Epithelial cell of proximal tubule (primary cell): ENCODE measurements at regions not wholly inside any gene's neighbourhood (a gene's known extent, or its start where the extent isn't known, plus 50 kb on each side); places are given as distances from the start of the nearest gene placed in this dataset.

ENCODE experiments used
- DNase-seq: peaks from one replicate; pipeline ENCODE4 v3.0.0-alpha.2; 2011; ENCODE audit warnings: low read depth
- H3K4me3 ChIP-seq: 2 replicates; pipeline ENCODE4 v1.5.1; 2011; ENCODE audit warnings: low read depth, mild to moderate bottlenecking, low read length
- CTCF ChIP-seq: conservative IDR thresholded peaks from 2 replicates; pipeline ENCODE4 v1.5.1; 2012; ENCODE audit warnings: low read depth, mild to moderate bottlenecking, low read length

- H3K4me3 ChIP-seq: no peak overlapping the region
- TF ChIP-seq CTCF: no peak
- DNase-seq: no peak
Observed at GRCh38 chr20:22308934-22309333, 275.4 kb downstream of the FOXA2 start.

- no peak for TF ChIP-seq CTCF
- H3K4me3 ChIP-seq: no peak overlapping the region
- no peak for DNase-seq
Observed at GRCh38 chr20:22307409-22307808, 277.0 kb downstream of the FOXA2 start.

- no peak overlapping the region for H3K4me3 ChIP-seq
- no peak for DNase-seq
- no peak for TF ChIP-seq CTCF
Observed at GRCh38 chr20:22305381-22305780, 279.0 kb downstream of the FOXA2 start.

- H3K4me3 ChIP-seq: no peak overlapping the region
- TF ChIP-seq CTCF: peak; percentile 29
- no peak for DNase-seq
Observed at GRCh38 chr20:22303523-22303922, 280.8 kb downstream of the FOXA2 start.

GRCh38 chr20:22302039-22302438 is 282.3 kb downstream of the FOXA2 start:
- DNase-seq: no peak
- no peak for TF ChIP-seq CTCF
- H3K4me3 ChIP-seq: no peak overlapping the region

- no peak overlapping the region for H3K4me3 ChIP-seq
- DNase-seq: no peak
- no peak for TF ChIP-seq CTCF
Observed at GRCh38 chr20:22293886-22294285, 290.5 kb downstream of the FOXA2 start.

GRCh38 chr20:22289442-22289841 is 294.9 kb downstream of the FOXA2 start:
- no peak for DNase-seq
- no peak overlapping the region for H3K4me3 ChIP-seq
- TF ChIP-seq CTCF: no peak
